ENCODE measurements at regions not wholly inside any gene's neighbourhood (a gene's known extent, or its start where the extent isn't known, plus 50 kb on each side); places are given as distances from the start of the nearest gene placed in this dataset.

- peaks cover 39% of the 10 kb centered on the region; the same call in 2 of the 3 replicates for H3K36me3 Mint-ChIP-seq (ENCODE audit: low read depth)
- no peak for ATAC-seq
- H3K27ac Mint-ChIP-seq, result no peak overlapping the region
- H3K4me1 Mint-ChIP-seq, result no peaks in the 10 kb centered on the region
- peaks cover 2% of the 10 kb centered on the region for H3K27me3 Mint-ChIP-seq (ENCODE audit: insufficient read depth, low read depth, poor library complexity)
- Histone ChIP-seq H3K4me1 (ENCODE audit: insufficient read depth) (no peaks in the 10 kb centered on the region), H3F3A (replicated peaks; ENCODE audit: low read depth) (no peaks in the 10 kb centered on the region), H2AFZ (no peak overlapping the region), H3K9me2 (ENCODE audit: insufficient read depth) (no peaks in the 10 kb centered on the region; the same call in 1 of the 2 replicates), H3K27ac (ENCODE audit: low read depth) (no peak overlapping the region), H3K36me3 (ENCODE audit: insufficient read depth) (peaks cover 4% of the 10 kb centered on the region; the same call in 1 of the 2 replicates), H3K79me2 (replicated peaks; ENCODE audit: insufficient read depth) (no peaks in the 10 kb centered on the region), H3K4me2 (no peak overlapping the region), H3K27me3 (ENCODE audit: insufficient read depth) (no peaks in the 10 kb centered on the region), H4K20me1 (replicated peaks; ENCODE audit: insufficient read depth) (no peaks in the 10 kb centered on the region), H3K4me3 (no peak overlapping the region)
- no peak overlapping the region for H3K4me3 Mint-ChIP-seq
- TF ChIP-seq ZNF462 (CRISPR knock-in tag; IDR thresholded peaks at IDR 0.05) (no peak), POLR2AphosphoS5 (IDR thresholded peaks at IDR 0.05; ENCODE audit: low read depth) (no peak), ETS1 (IDR thresholded peaks at IDR 0.05) (no peak), ZNF331 (CRISPR knock-in tag; IDR thresholded peaks at IDR 0.05; ENCODE audit: low read depth) (no peak), REST (IDR thresholded peaks at IDR 0.05; ENCODE audit: unreplicated experiment) (no peak), ZNF114 (CRISPR knock-in tag; IDR thresholded peaks at IDR 0.05) (no peak), EZH2 (IDR thresholded peaks at IDR 0.05; ENCODE audit: low read depth, unreplicated experiment) (no peak), EZH2phosphoT487 (IDR thresholded peaks at IDR 0.05; ENCODE audit: unreplicated experiment) (no peak)
- peaks cover 42% of the 10 kb centered on the region for H3K9me3 Mint-ChIP-seq
- DNase-seq (ENCODE audit: low spot score), result no peak
Observed at GRCh38 chr4:156073976-156074375, 120.3 kb upstream of the CTSO start.

Measured in GM23338 (cell line).